B cell (primary cell): ENCODE measurements at regions not wholly inside any gene's neighbourhood (a gene's known extent, or its start where the extent isn't known, plus 50 kb on each side); places are given as distances from the start of the nearest gene placed in this dataset. TPM values are rescaled to one million over a fixed set of nuclear protein-coding genes. Genes with fewer than 3 reads are reported as not detected.

Source experiments
- ATAC-seq: fragments of 200-7000 bp; cut with Tn5 transposase; one replicate; pipeline ENCODE4 v1.10.0; 2021; ENCODE audit warnings: low read depth, mild to moderate bottlenecking, moderate number of reproducible peaks, moderate library complexity
- CTCF ChIA-PET: fragments of 350-600 bp; sonication (Branson Sonifier 250); formaldehyde crosslinking; loops from one replicate; lab custom pipeline; 2021; ENCODE audit warnings: antibody characterized with exemption, inconsistent platforms; lab: Charles Lee
- POLR2A ChIA-PET: fragments of 350-600 bp; sonication (Branson Sonifier 250); formaldehyde crosslinking; loops from one replicate; lab custom pipeline; 2021; ENCODE audit warnings: antibody characterized with exemption; lab: Charles Lee
- DNase-seq: peaks from one replicate; pipeline ENCODE4 v3.0.0; 2013
- H2AFZ ChIP-seq: 2 replicates; pipeline ENCODE4 v1.6.1; 2012; ENCODE audit warnings: mild to moderate bottlenecking, low read depth, low read length; ENCODE audit not compliant: insufficient read depth, poor library complexity, severe bottlenecking
- H3K27ac ChIP-seq, 2 donors: 1 replicate in 1 of 2; 2 replicates in 1 of 2; pipeline ENCODE4 v1.5.1; 2012 to 2013; ENCODE audit warnings: low read length in 2 of 2, mild to moderate bottlenecking in 2 of 2, moderate library complexity in 1 of 2
- H3K27me3 ChIP-seq, 4 experiments: fragments of 200-600 bp in 1 of 4; sonication (generic) in 1 of 4; replicated peaks in 1 of 4; 1 replicate in 2 of 4; 2 replicates in 2 of 4; pipeline versions ENCODE4 v1.6.1 to v1.7.0; 2013 to 2016; ENCODE audit warnings: low read length in 3 of 4, mild to moderate bottlenecking in 2 of 4, mixed read lengths in 1 of 4, moderate library complexity in 1 of 4; ENCODE audit not compliant: insufficient read depth in 4 of 4, control insufficient read depth in 3 of 4; ENCODE audit errors: control extremely low read depth in 1 of 4
- H3K36me3 ChIP-seq, 2 experiments: replicated peaks in 1 of 2; 1 replicate in 1 of 2; 2 replicates in 1 of 2; pipeline versions ENCODE4 v1.6.1 to v1.7.1; 2013; ENCODE audit warnings: low read length in 1 of 2; ENCODE audit not compliant: insufficient read depth in 2 of 2, control insufficient read depth in 1 of 2; ENCODE audit errors: control extremely low read depth in 1 of 2, extremely low read depth in 1 of 2
- H3K4me1 ChIP-seq, 2 donors: fragments of 200-600 bp in 1 of 2; sonication (generic) in 1 of 2; 1 replicate in 1 of 2; 2 replicates in 1 of 2; pipeline versions ENCODE4 v1.5.1 to v1.6.1; 2013 to 2017; ENCODE audit warnings: low read length in 2 of 2; ENCODE audit not compliant: control insufficient read depth in 2 of 2, insufficient read depth in 2 of 2
- H3K4me2 ChIP-seq: replicated peaks from 2 replicates; pipeline ENCODE3; 2012; ENCODE audit warnings: mild to moderate bottlenecking, low read depth, low read length; ENCODE audit not compliant: poor library complexity, severe bottlenecking
- H3K4me3 ChIP-seq, 5 experiments: fragments of 200-600 bp in 1 of 5; sonication (generic) in 1 of 5; 1 replicate in 3 of 5; 2 replicates in 2 of 5; pipeline versions ENCODE4 v1.5.1 to v1.7.0; 2011 to 2016; ENCODE audit warnings: low read length in 4 of 5, mild to moderate bottlenecking in 4 of 5, low read depth in 2 of 5, control low read depth in 1 of 5, moderate library complexity in 1 of 5; ENCODE audit not compliant: insufficient read depth in 1 of 5; ENCODE audit errors: control extremely low read depth in 1 of 5, extremely low read depth in 1 of 5
- H3K79me2 ChIP-seq: fragments of 200-600 bp; sonication (generic); one replicate; pipeline ENCODE4 v1.6.0; 2016; ENCODE audit warnings: low read length; ENCODE audit not compliant: control insufficient read depth, insufficient read depth
- H3K9ac ChIP-seq: fragments of 200-600 bp; sonication (generic); 2 replicates; pipeline ENCODE4 v1.6.1; 2017; ENCODE audit warnings: mild to moderate bottlenecking, low read length, moderate library complexity
- H3K9me3 ChIP-seq, 3 donors: one replicate each; pipeline versions ENCODE4 v1.6.1 to v1.7.1; 2013; ENCODE audit warnings: low read length in 2 of 3; ENCODE audit not compliant: control insufficient read depth in 2 of 3, insufficient read depth in 1 of 3; ENCODE audit errors: control extremely low read depth in 1 of 3
- H4K20me1 ChIP-seq: 2 replicates; pipeline ENCODE4 v1.6.0; 2012; ENCODE audit warnings: mild to moderate bottlenecking, low read length; ENCODE audit not compliant: insufficient read depth, control insufficient read depth, poor library complexity, severe bottlenecking
- H3K27ac Mint-ChIP-seq: one replicate; pipeline ENCODE4 v1.8.0; 2021; ENCODE audit warnings: mixed read lengths
- H3K27me3 Mint-ChIP-seq: one replicate; pipeline ENCODE4 v1.8.0; 2021; ENCODE audit warnings: mixed read lengths
- H3K4me1 Mint-ChIP-seq: one replicate; pipeline ENCODE4 v1.8.0; 2021; ENCODE audit warnings: mixed read lengths
- H3K4me3 Mint-ChIP-seq: one replicate; pipeline ENCODE4 v1.8.0; 2021; ENCODE audit warnings: mixed read lengths
- H3K9me3 Mint-ChIP-seq: one replicate; pipeline ENCODE4 v1.8.0; 2022; ENCODE audit warnings: mixed read lengths; ENCODE audit not compliant: insufficient read depth
- CTCF ChIP-seq: fragments of 200-600 bp; IDR thresholded peaks from one replicate; pipeline ENCODE4 v1.8.0; 2022; ENCODE audit warnings: antibody characterized with exemption, mild to moderate bottlenecking
- EZH2 ChIP-seq: IDR thresholded peaks from 2 replicates; pipeline ENCODE4 v1.6.1; 2012; ENCODE audit warnings: borderline replicate concordance, low read depth, mild to moderate bottlenecking, moderate library complexity, low read length; ENCODE audit not compliant: insufficient read depth, poor library complexity, severe bottlenecking
- WGBS: methylation state at CpG from one replicate; pipeline ENCODE4 v1.1.5; 2013; ENCODE audit warnings: missing lambda C conversion rate; ENCODE audit not compliant: insufficient coverage; 5-methylcytosine and 5-hydroxymethylcytosine counted together
- intact Hi-C: fragments of 100-400 bp; cut with micrococcal nuclease; formaldehyde crosslinking; loops from one replicate; pipeline ENCODE4 v1.10.0; 2022
- small RNA-seq: library from RNA; depleted of rRNA; stranded (forward); fragments of <200 nt; gene quantifications from one replicate; pipeline ENCODE3, GENCODE V24; 2012; ENCODE audit warnings: low replicate concordance, low read depth; ENCODE audit not compliant: insufficient read length

DNA sequence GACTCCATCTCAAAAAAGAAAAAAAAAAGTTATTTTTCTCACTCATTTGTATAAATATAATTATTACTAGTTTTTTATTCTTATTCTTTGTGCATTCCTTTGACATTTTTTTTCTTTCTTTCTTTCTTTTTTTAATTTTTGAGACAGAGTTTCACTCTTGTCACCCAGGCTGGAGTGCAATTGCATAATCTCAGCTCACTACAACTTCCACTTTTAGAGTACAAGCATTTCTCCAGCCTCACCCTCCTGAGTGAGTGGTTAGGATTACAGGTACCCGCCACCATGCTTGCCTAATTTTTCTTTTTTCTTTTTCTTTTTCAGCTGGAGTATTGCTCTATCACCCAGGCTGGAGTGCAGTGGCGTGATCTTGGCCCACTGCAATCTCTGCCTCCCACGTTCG lies 51.4 kb upstream of the JARID2 start:
- Histone ChIP-seq H3K27ac (no peak overlapping the region), H3K4me1 (no peaks in the 10 kb centered on the region), H3K9me3 (no peaks in the 10 kb centered on the region), H3K4me3 (no peak overlapping the region), H2AFZ (no peak overlapping the region), H3K36me3 (no peaks in the 10 kb centered on the region), H3K27me3 (no peaks in the 10 kb centered on the region), H3K9ac (no peak overlapping the region), H3K4me2 (no peak overlapping the region), H3K79me2 (no peaks in the 10 kb centered on the region), H4K20me1 (no peaks in the 10 kb centered on the region)
- intact Hi-C loops, result no loop called here
- CTCF ChIA-PET, result interaction anchor here (1.1 kb wide), 1 partner anchor 137 kb away, joined by 3 read pairs; no protein-coding TSS in a partner anchor
- no peak overlapping the region for H3K27ac Mint-ChIP-seq
- WGBS, result 83% methylated on average over 3 of the region's 4 CpGs
- H3K4me1 Mint-ChIP-seq, result no peaks in the 10 kb centered on the region
- TF ChIP-seq CTCF (no peak), EZH2 (no peak)
- DNase-seq (no peak), ATAC-seq (no peak)
- no peaks in the 10 kb centered on the region for H3K27me3 Mint-ChIP-seq
- POLR2A ChIA-PET, result interaction anchor here (0.6 kb wide), 1 partner anchor 88 kb away, joined by 4 read pairs; no protein-coding TSS in a partner anchor
- H3K9me3 Mint-ChIP-seq, result no peaks in the 10 kb centered on the region
- H3K4me3 Mint-ChIP-seq, result no peak overlapping the region

Small RNA genes in the stretch of these regions (small RNA-seq; reads per million reads assigned to genes)
- not detected for gene RN7SL332P
- not detected for gene RNU6-793P
